Activated naive CD8-positive, alpha-beta T cell treated with anti-CD3 and anti-CD28 coated beads for 36 hours (primary cell): ENCODE measurements at regions not wholly inside any gene's neighbourhood (a gene's known extent, or its start where the extent isn't known, plus 50 kb on each side); places are given as distances from the start of the nearest gene placed in this dataset.

ENCODE experiments used
- DNase-seq: peaks from one replicate; pipeline ENCODE4 v3.0.0; 2021
- H3K27ac Mint-ChIP-seq: one replicate; pipeline ENCODE4 v1.8.0; 2022; ENCODE audit warnings: mild to moderate bottlenecking, moderate library complexity, mixed read lengths
- H3K27me3 Mint-ChIP-seq: one replicate; pipeline ENCODE4 v1.8.0; 2022; ENCODE audit warnings: mild to moderate bottlenecking, mixed read lengths
- H3K36me3 Mint-ChIP-seq: one replicate; pipeline ENCODE4 v1.8.0; 2021; ENCODE audit warnings: mild to moderate bottlenecking, mixed read lengths
- H3K4me1 Mint-ChIP-seq: one replicate; pipeline ENCODE4 v1.8.0; 2021; ENCODE audit warnings: mixed read lengths
- H3K4me3 Mint-ChIP-seq: one replicate; pipeline ENCODE4 v1.8.0; 2022; ENCODE audit warnings: mild to moderate bottlenecking, moderate library complexity, mixed read lengths
- H3K9me3 Mint-ChIP-seq: one replicate; pipeline ENCODE4 v1.8.0; 2022; ENCODE audit warnings: mixed read lengths

DNA sequence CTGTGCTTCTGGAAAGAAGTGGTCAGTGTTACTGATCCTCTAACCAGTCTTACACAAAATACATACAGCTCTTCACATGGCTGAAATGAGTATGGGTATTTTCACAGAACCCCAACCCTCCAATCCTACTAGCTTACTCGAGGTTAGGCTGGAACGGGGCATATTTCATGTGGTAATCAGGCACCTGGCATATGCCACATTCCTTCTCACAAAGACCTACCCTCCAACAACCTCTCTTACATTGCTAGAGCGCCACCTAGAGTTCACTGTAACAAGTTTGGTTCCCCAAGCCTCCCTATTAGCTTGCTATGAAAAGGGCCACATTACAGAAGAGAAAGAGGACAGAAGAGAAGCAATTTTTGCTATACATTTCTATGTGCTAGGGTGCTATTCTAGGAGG, 597.3 kb downstream of the PRELID2 start:
- DNase-seq = no peak
- Mint-ChIP-seq H3K4me1 (no peaks in the 10 kb centered on the region), H3K9me3 (no peaks in the 10 kb centered on the region), H3K27me3 (no peaks in the 10 kb centered on the region), H3K4me3 (no peak overlapping the region), H3K27ac (no peak overlapping the region), H3K36me3 (no peaks in the 10 kb centered on the region)

DNA sequence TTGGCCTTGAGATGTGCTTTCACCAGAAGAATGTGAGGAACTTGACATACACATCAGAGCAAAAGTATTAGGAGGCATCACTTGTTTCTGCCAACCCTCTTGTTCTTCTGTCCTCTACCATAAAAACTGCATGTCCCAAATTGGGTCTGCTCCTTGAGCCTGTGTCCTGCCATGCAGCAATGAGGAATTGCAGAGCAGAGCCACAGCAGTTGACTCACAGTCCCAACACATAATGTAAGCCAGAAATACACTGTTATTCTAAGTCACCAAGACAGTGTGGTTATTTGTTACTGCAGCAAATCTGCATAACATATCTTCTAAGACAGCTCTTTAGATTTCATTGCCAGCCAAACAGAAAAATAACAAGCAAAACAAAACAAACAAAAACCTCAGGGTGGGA, 598.2 kb downstream of the PRELID2 start:
- no peaks in the 10 kb centered on the region for H3K27me3 Mint-ChIP-seq
- H3K27ac Mint-ChIP-seq = no peak overlapping the region
- no peaks in the 10 kb centered on the region for H3K4me1 Mint-ChIP-seq
- DNase-seq = no peak
- no peak overlapping the region for H3K4me3 Mint-ChIP-seq
- no peaks in the 10 kb centered on the region for H3K36me3 Mint-ChIP-seq
- H3K9me3 Mint-ChIP-seq = no peaks in the 10 kb centered on the region

DNA sequence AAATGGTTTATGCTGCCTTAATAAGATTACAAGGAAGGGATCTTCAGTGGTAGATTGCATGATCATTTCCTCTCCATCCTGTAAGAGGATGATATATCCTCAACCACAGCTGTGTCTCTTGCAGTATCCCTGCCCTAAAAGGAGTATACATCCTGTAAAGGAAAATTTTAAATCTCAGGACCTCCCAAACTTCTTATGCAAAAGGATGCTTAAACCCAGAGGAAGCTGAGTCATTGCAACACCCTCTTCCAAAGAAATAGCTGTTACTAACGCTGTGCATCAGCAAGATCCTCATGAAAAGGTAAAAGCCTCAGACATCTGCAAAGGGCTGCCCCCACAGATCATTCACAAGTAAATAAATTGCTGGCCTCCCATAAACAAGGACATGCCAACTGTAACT, 599.0 kb downstream of the PRELID2 start:
- Mint-ChIP-seq H3K9me3 (no peaks in the 10 kb centered on the region), H3K4me3 (no peak overlapping the region), H3K36me3 (no peaks in the 10 kb centered on the region), H3K27ac (no peak overlapping the region), H3K4me1 (no peaks in the 10 kb centered on the region), H3K27me3 (no peaks in the 10 kb centered on the region)
- no peak for DNase-seq

DNA sequence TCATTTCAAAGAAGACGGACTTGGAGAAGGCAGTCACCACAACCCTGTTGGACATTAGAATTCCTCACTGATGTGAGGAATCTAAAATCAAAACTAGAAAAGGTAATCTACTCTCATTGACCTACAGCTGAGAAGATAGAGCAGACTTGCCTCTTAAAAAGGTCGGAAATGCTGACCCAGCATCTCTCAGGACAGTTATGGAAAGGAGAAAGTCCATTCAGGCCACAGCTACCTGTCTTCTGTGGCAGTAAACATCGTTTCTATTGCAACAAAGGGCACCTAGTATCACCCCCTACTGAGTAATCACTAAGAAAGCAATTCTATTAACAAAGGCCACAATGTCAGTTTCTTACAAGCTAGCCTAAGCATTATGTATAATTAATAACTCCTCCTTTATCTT, 601.7 kb downstream of the PRELID2 start:
- no peak for DNase-seq
- H3K4me1 Mint-ChIP-seq = no peaks in the 10 kb centered on the region
- no peaks in the 10 kb centered on the region for H3K36me3 Mint-ChIP-seq
- no peak overlapping the region for H3K4me3 Mint-ChIP-seq
- no peaks in the 10 kb centered on the region for H3K9me3 Mint-ChIP-seq
- no peaks in the 10 kb centered on the region for H3K27me3 Mint-ChIP-seq
- no peak overlapping the region for H3K27ac Mint-ChIP-seq

DNA sequence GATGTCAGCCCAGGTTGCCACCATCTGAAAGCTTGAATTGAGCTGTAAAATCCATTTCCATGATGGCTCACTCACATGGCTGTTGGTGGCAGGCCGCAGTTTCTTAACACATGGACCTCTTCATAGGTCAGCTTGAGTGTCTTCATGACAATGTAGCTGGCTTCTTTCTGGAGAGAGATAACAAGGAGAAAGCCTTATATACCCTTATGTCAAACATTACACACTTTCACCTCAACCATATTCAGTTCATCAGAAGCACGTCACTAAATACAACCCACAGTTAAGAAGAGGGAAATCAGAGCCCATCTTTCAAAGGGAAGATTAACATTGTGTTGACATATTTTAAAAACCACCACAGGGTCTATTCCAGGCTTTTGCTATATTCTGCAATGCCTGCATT, 604.4 kb downstream of the PRELID2 start:
- no peak overlapping the region for H3K27ac Mint-ChIP-seq
- H3K9me3 Mint-ChIP-seq = no peaks in the 10 kb centered on the region
- H3K4me3 Mint-ChIP-seq = no peak overlapping the region
- no peaks in the 10 kb centered on the region for H3K4me1 Mint-ChIP-seq
- H3K27me3 Mint-ChIP-seq = no peaks in the 10 kb centered on the region
- DNase-seq = no peak
- no peaks in the 10 kb centered on the region for H3K36me3 Mint-ChIP-seq

DNA sequence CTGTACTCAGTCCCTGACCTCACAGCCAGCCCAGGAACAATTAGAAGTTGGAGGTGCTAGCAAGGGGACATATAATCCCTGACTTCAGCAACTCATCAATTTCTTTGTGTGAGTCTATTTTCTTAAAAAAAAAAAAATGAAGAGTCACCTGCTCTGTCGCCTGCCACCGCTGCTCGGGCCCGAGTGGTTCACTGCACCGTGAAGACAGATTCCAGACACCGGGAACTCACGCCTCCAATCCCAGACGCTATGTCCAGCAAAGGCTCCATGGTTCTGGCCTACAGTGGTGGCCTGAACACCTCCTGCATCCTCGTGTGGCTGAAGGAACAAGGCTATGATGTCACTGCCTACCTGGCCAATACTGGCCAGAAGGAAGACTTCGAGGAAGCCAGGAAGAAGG, 606.6 kb downstream of the PRELID2 start:
- no peak overlapping the region for H3K4me3 Mint-ChIP-seq
- no peaks in the 10 kb centered on the region for H3K9me3 Mint-ChIP-seq
- DNase-seq = no peak
- no peak overlapping the region for H3K27ac Mint-ChIP-seq
- no peaks in the 10 kb centered on the region for H3K4me1 Mint-ChIP-seq
- no peaks in the 10 kb centered on the region for H3K36me3 Mint-ChIP-seq
- no peaks in the 10 kb centered on the region for H3K27me3 Mint-ChIP-seq

DNA sequence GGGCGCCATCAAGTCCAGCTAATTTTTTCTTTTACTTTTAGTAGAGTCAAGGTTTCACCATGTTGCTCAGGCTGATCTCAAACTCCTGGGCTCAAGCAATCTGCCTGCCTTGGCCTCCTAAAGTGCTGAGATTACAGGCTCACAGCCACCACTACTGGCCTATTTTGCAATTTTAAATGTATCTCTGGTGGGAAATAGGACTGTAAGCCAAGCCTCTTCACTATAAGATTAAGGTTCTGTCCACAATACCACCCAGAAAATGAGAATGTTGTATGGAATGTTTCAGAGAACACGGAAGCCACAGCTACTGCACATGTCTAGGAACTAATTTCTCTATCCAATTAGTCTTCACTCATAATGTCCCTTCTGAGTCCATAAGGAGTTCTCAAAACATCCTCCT, 607.3 kb downstream of the PRELID2 start:
- Mint-ChIP-seq H3K27me3 (no peaks in the 10 kb centered on the region), H3K27ac (no peak overlapping the region), H3K4me3 (no peak overlapping the region), H3K9me3 (no peaks in the 10 kb centered on the region), H3K36me3 (no peaks in the 10 kb centered on the region), H3K4me1 (no peaks in the 10 kb centered on the region)
- no peak for DNase-seq

DNA sequence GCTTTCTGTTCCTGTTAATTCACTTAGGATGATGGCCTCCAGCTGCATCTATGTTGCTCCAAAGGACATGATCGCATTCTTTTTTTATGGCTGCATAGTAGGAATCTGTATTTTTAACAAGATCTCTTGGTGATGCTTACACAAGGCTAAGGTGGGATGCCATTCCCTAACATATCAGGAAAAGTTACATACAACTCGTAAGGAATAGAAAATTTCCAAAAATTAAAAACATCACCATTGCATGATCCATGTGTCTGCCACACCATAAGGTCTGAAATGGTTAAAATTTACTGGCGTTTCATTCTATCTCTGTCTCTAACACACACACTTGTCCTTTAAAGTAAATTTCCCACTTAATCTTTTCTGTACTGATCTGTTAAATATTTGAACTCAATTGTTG, 608.4 kb downstream of the PRELID2 start:
- Mint-ChIP-seq H3K27me3 (no peaks in the 10 kb centered on the region), H3K27ac (no peak overlapping the region), H3K4me1 (no peaks in the 10 kb centered on the region), H3K4me3 (no peak overlapping the region), H3K36me3 (no peaks in the 10 kb centered on the region), H3K9me3 (no peaks in the 10 kb centered on the region)
- DNase-seq = no peak

DNA sequence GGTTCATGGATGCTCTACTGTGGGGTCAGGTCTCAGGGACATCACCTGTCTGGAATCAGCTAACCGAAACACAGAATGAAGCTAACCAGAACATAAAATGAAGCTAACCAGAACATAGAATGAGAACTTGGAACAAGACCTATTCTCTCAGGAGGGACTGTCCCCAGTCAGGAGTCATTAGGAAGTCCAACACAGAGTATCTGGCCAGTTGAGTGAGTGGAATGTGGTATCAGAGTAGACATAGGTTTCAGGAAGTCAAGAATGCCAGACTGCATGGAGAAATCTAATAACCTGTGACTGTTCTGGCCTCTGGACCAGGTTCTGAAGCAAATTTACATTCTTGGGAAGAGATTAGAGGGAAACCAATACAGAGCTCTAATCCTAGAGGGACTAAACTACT, 609.6 kb downstream of the PRELID2 start:
- Mint-ChIP-seq H3K9me3 (no peaks in the 10 kb centered on the region), H3K27me3 (no peaks in the 10 kb centered on the region), H3K27ac (no peak overlapping the region), H3K36me3 (no peaks in the 10 kb centered on the region), H3K4me1 (no peaks in the 10 kb centered on the region), H3K4me3 (no peak overlapping the region)
- DNase-seq = no peak

DNA sequence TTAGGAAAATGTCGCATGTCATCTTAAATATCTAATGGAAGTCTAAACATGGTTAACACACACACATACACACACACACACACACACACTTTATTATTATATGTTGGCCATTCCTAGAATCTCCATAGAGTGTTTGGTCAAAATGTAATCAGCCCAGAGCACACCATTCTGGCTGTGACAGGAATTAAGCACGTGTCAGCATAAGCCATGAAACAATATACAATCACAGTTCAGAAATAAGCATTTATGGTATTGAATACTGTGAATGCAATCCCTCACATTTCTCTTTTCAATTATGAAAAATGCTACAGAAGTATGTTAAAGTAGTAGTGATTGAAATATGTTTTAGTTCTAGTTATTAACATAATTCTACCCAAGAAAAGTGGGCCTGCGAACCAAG, 611.6 kb downstream of the PRELID2 start:
- H3K36me3 Mint-ChIP-seq = no peaks in the 10 kb centered on the region
- H3K27ac Mint-ChIP-seq = no peak overlapping the region
- no peaks in the 10 kb centered on the region for H3K27me3 Mint-ChIP-seq
- H3K4me3 Mint-ChIP-seq = no peak overlapping the region
- no peak for DNase-seq
- H3K4me1 Mint-ChIP-seq = no peaks in the 10 kb centered on the region
- H3K9me3 Mint-ChIP-seq = no peaks in the 10 kb centered on the region

DNA sequence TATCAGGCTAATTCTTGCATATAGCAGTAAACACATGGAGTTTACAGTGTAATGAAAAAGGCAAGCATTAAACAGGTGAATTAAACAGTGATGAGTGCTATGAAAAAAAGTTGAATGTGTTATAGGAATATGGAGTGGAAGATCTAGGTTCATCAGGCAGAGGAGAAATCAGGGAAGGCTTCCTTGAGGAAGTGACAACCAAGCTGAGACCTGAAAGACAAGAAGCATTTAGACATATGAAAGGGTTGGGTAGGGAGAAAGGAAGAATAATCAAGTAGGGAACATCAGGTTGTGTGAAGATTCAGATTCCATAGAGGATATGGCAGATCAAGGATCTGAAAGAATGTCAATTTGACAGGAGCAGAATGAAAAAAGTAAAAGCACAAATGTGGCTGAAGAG, 612.5 kb downstream of the PRELID2 start:
- Mint-ChIP-seq H3K27ac (no peak overlapping the region), H3K36me3 (no peaks in the 10 kb centered on the region), H3K4me3 (no peak overlapping the region), H3K27me3 (no peaks in the 10 kb centered on the region), H3K4me1 (no peaks in the 10 kb centered on the region), H3K9me3 (no peaks in the 10 kb centered on the region)
- no peak for DNase-seq

DNA sequence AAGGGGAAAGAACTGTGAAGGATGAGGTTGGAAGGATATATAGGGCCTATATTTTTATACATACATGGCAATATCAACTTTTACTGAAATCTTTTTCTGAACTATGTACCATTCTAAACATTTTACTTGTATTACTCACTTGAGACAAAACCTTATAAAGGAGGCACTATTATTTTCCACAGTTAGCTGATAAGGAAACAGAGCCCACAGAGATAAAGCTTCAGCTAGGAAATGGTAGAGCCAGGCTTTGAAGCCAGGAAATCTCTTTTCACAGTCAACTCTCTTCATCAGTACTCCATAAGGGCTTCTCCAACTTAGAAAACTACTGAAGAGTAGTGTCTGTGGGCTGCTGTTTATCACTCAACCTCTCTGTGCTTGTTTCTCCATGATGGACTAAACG, 613.7 kb downstream of the PRELID2 start:
- no peak for DNase-seq
- H3K27me3 Mint-ChIP-seq = no peaks in the 10 kb centered on the region
- no peak overlapping the region for H3K4me3 Mint-ChIP-seq
- H3K9me3 Mint-ChIP-seq = no peaks in the 10 kb centered on the region
- no peaks in the 10 kb centered on the region for H3K4me1 Mint-ChIP-seq
- no peak overlapping the region for H3K27ac Mint-ChIP-seq
- H3K36me3 Mint-ChIP-seq = no peaks in the 10 kb centered on the region

DNA sequence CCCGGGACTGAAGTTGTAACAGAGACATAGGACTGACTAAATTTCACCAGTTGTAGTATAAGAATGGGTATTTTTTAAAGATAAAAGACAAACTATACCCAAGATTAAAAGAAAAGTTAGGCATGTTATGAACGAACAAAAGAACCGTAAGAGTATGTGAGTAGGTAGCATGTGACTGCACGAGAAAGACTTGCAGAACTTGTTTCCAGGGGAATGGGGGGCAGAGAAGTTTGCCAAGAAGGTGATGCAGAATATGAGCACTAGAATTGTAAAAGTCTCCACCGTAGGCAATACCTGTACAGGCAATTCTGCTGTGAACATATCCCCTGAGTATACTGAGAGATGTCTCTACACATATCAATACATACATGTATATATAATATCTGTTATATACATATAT, 614.7 kb downstream of the PRELID2 start:
- Mint-ChIP-seq H3K27ac (no peak overlapping the region), H3K4me3 (no peak overlapping the region), H3K9me3 (no peaks in the 10 kb centered on the region), H3K27me3 (no peaks in the 10 kb centered on the region), H3K36me3 (no peaks in the 10 kb centered on the region), H3K4me1 (no peaks in the 10 kb centered on the region)
- no peak for DNase-seq

DNA sequence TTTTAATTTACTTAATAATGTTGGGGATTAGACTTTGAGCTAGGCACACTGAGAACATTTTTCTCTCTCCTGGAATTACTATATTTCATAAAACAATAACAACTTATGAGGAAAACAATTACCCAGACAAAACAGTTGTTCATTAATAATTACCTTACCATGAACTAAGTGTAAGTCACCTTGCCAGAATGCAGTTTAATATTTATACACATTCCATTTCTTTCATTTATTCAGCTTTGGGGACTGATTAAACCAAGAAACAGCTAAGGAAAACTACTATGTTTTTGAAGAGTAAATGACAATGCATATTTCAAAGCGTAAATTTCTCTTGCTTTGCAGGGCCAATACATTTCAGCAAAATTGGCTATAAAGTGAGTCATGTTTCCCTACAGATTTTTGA, 616.2 kb downstream of the PRELID2 start:
- no peak for DNase-seq
- Mint-ChIP-seq H3K4me1 (no peaks in the 10 kb centered on the region), H3K4me3 (no peak overlapping the region), H3K36me3 (no peaks in the 10 kb centered on the region), H3K27me3 (no peaks in the 10 kb centered on the region), H3K9me3 (peaks cover 6% of the 10 kb centered on the region), H3K27ac (no peak overlapping the region)

DNA sequence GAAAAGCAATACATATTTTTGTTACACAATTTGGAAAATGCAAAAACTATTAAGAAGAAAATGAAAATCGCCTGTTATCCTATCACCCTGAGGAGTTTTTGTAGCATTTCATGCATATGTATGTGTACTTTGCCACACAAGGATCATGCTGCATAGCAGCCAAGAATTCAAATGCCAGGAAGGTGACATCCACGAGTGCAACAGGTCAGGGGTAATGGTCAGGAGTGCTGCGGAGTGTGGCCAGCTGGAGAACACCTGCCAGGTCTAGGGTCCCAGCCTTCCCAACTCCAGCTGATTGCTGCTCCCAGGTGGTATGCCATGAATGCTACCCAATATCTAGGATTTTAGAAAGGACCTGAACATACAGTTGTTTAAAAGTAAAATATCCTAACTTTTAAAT, 617.1 kb downstream of the PRELID2 start:
- Mint-ChIP-seq H3K36me3 (no peaks in the 10 kb centered on the region), H3K27me3 (no peaks in the 10 kb centered on the region), H3K4me3 (no peak overlapping the region), H3K9me3 (peaks cover 9% of the 10 kb centered on the region), H3K4me1 (no peaks in the 10 kb centered on the region), H3K27ac (no peak overlapping the region)
- no peak for DNase-seq

DNA sequence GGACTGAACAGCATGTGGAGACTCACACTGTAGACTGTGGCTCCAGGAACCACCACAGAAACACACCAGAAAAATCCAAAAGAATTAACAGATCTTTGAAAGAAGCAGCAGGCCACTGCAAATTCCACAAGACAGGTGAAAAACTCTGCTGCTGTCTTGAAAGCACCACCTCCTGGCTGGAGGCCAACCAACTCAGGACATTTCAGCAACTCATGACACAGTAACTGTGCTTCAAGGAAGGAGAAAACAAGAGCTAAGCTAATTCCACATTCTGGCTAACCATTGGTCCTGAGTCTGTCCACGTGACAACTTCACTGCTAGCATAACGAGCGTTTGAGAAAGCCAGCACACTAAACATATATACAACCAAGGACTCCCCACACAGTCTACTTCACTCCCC, 625.1 kb downstream of the PRELID2 start:
- H3K27ac Mint-ChIP-seq = no peak overlapping the region
- no peak for DNase-seq
- no peaks in the 10 kb centered on the region for H3K4me1 Mint-ChIP-seq
- peaks cover 18% of the 10 kb centered on the region for H3K9me3 Mint-ChIP-seq
- no peak overlapping the region for H3K4me3 Mint-ChIP-seq
- H3K36me3 Mint-ChIP-seq = no peaks in the 10 kb centered on the region
- no peaks in the 10 kb centered on the region for H3K27me3 Mint-ChIP-seq

DNA sequence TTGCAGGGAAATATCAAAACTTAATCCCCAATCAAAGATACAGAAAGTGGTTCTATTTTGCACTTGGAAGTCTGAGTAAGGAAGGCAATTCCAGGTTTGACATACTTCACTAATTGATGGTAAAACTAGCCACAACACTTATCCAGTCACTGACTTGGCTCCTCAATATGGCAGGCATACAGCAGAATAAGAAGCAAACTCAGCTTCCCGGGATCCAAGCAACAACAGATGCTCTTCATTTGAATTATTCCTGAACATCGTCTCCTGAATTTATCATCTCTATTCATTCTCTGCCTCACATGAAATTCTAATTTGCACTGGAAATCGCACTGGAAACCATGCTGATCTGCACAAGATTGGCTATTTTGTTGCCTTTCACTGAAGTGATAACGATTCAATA, 629.6 kb downstream of the PRELID2 start:
- no peaks in the 10 kb centered on the region for H3K9me3 Mint-ChIP-seq
- no peaks in the 10 kb centered on the region for H3K36me3 Mint-ChIP-seq
- no peaks in the 10 kb centered on the region for H3K4me1 Mint-ChIP-seq

More for the DNA sequence above, 629.6 kb downstream of the PRELID2 start:
- DNase-seq = no peak
- Mint-ChIP-seq H3K27me3 (no peaks in the 10 kb centered on the region), H3K27ac (no peak overlapping the region), H3K4me3 (no peak overlapping the region)
